Midbrain (tissue), 1 donor: ENCODE measurements at regions not wholly inside any gene's neighbourhood (a gene's known extent, or its start where the extent isn't known, plus 50 kb on each side); places are given as distances from the start of the nearest gene placed in this dataset.

Experiments used
- DNase-seq: peaks from one replicate; lab custom pipeline; 2025; lab: John Stamatoyannopoulos, UW

- DNase-seq, result no peak
Measured at GRCh38 chr20:40959325-40960092, 69.1 kb upstream of the TOP1 start.

- DNase-seq, result no peak
Measured at GRCh38 chr20:40960101-40960500, 68.5 kb upstream of the TOP1 start.

GRCh38 chr20:40960521-40960956 lies 68.1 kb upstream of the TOP1 start:
- DNase-seq, result no peak

- no peak for DNase-seq
Measured at GRCh38 chr20:40961176-40961575, 67.4 kb upstream of the TOP1 start.

- no peak for DNase-seq
Measured at GRCh38 chr20:40961686-40962640, 66.7 kb upstream of the TOP1 start.

- DNase-seq, result peak; percentile 78
Measured at GRCh38 chr20:40962733-40963504, 65.7 kb upstream of the TOP1 start.

- DNase-seq, result no peak
Measured at GRCh38 chr20:40963505-40963845, 65.1 kb upstream of the TOP1 start.

GRCh38 chr20:40965671-40966070 lies 63.0 kb upstream of the TOP1 start:
- no peak for DNase-seq

- DNase-seq, result no peak
Measured at GRCh38 chr20:40966103-40966502, 62.5 kb upstream of the TOP1 start.

- DNase-seq, result no peak
Measured at GRCh38 chr20:40966516-40967185, 62.0 kb upstream of the TOP1 start.

GRCh38 chr20:40967700-40968099 lies 60.9 kb upstream of the TOP1 start:
- DNase-seq, result no peak

- peak; percentile 88 for DNase-seq
Measured at GRCh38 chr20:40968816-40969562, 59.6 kb upstream of the TOP1 start.

- no peak for DNase-seq
Measured at GRCh38 chr20:40970218-40970617, 58.4 kb upstream of the TOP1 start.

- DNase-seq, result no peak
Measured at GRCh38 chr20:40977218-40977617, 51.4 kb upstream of the TOP1 start.

GRCh38 chr20:40978761-40979160 lies 49.9 kb upstream of the TOP1 start:
- DNase-seq, result no peak
